EL (cell line): ENCODE measurements at regions not wholly inside any gene's neighbourhood (a gene's known extent, or its start where the extent isn't known, plus 50 kb on each side); places are given as distances from the start of the nearest gene placed in this dataset.
"Not testable (repeated sequence)": the region's sequence is repeated elsewhere in the genome, so short reads cannot be mapped to it uniquely, and the experiment has no call there.

Experiments
- DNase-seq: peaks from one replicate; pipeline ENCODE4 v3.0.0-alpha.2; 2016

DNA sequence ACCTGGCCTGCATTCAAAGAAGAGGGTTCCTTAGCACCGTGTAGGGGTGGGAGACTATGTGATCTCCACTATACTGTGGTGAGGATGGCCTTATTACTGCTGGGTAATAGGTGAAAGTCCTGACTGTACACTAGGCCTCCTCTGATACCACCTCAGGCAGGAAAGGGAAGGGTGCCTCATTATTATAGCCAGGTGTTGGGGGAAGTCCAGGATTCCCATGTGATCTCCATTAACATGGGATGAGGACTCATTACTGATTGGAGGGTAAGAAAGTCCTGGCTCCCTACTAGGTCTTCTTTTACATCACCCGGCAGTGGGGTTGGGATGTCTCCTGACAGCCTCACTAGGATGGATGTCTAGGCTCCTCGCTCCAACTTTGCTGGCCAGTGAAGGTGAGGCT is 252.1 kb downstream of the LRIG3 start:
- DNase-seq = no peak

DNA sequence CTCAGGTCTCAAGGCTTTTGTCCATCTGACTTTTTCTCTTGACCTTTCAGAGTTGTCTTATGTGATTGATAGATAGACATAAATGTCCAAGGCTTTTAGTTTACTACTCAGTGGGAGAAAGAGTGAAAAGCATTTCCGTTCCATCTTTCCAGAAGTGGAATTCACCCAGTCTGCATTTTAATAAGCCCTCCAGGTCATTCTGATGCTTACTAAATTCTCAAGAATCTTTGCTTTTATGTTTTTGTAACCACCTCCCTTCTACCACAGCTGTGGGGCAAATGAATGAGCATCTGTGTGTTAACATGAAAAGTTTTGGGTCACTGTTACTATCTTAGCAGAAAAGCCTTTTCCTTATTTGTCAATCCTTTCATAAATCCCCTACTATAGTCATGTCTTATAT is 251.4 kb downstream of the LRIG3 start:
- peak; percentile 80 for DNase-seq

DNA sequence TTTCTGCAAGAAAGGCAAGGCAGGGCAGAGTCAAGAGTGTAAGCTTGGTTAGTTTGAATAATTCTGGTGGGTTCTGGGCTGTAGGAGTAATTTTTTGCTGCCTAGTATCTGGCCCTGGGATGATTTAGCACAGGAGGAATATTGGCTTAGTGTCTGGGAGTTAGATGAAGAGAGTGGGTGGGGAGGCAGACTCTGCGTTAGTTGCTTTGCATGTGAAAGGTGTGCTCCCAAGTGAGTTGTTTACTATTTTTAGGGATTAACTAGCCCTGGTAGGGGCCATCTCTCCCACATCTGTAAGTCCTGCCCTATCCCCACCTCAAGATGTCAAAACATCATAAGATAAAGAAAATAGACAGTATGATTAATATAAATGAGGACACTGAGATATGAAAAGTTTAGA is 249.7 kb downstream of the LRIG3 start:
- no peak for DNase-seq

DNA sequence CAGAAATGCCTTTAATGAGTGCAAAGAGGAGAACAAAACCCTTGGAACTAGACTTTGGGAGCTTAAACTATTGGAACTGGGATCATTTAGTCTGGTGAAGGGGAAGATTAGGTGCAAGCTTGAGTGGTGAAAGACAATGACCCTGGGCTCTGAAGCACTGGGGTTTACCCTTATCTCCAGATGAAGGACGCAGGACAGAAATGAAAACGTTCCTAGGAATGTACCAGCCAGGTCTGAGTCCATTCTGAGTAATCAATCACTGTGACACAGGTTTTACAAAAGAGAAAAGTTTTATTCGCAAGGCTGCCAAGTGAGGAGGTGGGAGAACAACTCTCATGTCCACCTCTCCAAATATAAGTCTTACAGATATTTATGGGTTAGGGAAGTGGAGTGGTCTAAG is 249.1 kb downstream of the LRIG3 start:
- no peak for DNase-seq

DNA sequence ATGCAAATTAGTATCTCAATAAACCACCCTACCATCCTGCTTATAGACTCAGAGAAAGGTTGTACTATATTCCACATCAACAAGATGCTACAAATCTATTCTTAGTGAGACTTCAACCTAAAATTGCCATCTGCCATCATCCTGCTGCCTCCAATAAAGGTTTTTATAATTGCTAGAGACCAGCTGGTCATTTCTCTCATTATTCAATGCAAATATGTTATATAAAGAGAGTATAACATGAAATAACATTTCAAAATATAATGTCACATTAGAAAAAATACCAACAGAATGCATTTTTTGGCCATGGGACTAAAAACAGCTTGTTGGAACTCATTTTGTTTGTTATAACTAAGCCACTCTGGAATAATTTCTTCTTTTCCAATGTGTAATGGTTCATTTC is 247.3 kb downstream of the LRIG3 start:
- DNase-seq = no peak

DNA sequence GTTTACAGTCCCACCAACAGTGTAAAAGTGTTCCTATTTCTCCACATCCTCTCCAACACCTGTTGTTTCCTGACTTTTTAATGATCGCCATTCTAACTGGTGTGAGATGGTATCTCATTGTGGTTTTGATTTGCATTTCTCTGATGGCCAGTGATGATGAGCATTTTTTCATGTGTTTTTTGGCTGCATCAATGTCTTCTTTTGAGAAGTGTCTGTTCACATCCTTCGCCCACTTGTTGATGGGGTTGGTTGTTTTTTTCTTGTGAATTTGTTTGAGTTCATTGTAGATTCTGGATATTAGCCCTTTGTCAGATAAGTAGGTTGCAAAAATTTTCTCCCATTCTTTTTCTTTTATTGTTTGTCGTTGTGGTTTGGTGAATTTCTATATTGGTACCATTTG is 242.5 kb downstream of the LRIG3 start:
- not testable (repeated sequence) for DNase-seq

DNA sequence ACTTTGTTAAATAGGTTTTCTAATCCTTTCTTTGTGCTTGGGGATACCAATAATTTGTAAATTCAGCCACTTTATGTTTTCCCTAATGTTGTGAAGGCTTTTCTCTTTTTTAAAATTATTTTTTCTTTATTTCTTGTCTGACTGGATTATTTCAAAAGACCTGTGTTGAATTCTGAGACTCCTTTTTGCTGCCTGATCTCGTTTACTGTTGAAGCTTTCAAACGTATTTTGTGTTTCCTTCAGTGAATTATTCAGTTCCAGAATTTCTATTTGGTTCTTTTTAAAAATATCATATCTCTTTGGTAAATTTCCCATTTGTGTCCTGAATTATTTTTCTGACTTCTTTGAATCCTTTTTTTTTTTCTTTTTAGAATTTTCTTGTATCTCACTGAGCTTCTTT is 241.6 kb downstream of the LRIG3 start:
- DNase-seq = no peak

DNA sequence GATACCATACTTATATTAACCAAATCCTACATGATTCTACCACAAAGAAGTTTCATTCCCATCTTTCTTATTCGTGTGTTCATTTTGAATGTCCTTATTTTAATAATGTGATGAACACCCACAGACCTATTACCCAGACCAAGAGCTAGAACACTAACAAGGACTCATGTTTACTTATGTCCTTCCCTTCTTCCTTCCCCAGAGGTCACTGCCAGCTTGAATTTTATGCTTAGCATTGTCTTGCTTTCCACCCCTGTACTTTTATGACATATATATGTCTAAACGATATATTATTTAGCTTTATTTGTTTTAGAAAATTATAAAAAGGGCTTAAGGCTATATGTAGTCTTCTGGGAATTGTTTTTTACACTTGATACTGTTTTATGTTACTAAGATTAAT is 238.6 kb downstream of the LRIG3 start:
- no peak for DNase-seq

DNA sequence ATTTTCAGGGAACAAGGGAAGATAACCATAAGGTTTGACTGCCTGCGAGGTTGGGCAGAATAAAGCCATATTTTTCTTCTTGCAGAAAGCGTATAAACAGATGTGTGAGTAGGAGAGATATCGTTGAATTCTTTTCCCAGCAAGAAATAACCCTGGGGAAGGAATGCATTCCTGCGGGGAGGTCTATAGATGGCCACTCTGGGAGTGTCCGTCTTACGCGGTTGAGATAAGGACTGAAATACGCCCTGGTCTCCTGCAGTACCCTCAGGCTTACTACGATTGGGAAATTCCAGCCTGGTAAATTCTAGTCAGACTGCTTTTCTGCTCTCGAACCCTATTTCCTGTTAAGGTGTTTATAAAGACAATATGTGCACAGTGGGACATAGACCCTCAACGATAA is 225.0 kb downstream of the LRIG3 start:
- DNase-seq = no peak

DNA sequence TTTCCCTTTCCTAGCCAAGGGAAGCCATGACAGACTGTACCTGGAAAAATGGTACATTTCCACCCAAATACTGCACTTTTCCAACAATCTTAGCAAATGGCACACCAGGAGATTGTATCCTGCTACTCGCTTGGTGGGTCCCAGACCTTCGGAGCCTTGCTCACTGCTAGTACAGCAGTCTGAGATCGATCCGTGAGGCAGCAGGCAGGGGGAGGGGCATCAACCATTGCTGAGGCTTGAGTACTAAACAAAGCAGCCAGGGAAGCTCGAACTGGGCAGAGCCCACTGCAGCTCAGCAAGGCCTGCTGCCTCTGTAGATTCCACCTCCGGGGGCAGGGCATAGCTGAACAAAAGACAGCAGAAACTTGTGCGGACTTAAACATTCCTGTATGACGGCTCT is 218.8 kb downstream of the LRIG3 start:
- DNase-seq = no peak

DNA sequence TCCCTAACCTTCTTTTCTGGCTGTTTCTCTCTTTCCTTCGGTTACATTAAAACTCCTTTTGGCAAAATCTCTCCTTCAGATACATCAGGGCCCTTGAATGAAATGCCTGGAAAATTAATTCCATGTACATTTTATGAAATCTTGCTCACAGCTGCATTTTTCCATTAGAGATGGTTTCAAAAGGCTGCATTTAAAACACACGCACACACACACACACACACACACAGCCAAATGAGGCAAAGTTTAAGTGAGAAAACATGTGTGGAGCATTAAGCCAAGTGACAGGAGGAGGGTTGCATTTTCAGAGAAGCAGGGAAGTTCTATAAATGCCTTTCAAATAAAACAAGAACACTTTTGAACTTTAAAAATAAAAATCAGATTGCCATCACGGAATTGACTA is 216.4 kb downstream of the LRIG3 start:
- no peak for DNase-seq

DNA sequence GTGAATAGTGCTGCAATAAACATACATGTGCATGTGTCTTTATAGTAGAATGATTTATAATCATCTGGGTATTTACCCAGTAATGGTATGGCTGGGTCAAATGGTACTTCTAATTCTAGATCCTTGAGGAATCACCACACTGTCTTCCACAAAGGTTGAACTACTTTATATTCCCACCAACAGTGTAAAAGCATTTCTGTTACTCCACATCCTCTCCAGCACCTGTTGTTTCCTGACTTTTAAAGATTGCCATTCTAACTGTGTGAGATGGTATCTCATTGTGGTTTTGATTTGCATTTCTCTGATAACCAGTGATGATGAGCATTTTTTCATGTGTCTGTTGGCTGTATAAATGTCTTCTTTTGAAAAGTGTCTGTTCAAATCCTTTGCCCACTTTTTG is 215.5 kb downstream of the LRIG3 start:
- DNase-seq = not testable (repeated sequence)

DNA sequence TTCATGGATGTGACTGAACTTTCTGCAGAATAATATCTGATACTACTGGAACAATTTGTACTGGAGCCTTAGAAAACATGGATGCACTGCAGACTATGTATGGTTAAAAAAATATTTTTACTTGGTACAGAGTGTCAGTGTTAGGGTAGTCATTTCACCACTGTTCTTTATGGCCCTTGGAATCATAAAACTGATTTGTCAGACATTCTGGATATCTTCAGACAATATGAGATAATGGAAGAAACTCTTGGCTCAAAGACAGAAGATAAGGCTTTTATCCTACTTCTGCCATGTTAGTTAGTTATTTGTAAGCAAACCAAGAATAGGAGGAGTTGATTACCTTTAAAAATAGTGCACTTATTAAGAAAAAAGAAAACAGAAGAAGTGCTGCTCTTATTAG is 209.4 kb downstream of the LRIG3 start:
- no peak for DNase-seq

DNA sequence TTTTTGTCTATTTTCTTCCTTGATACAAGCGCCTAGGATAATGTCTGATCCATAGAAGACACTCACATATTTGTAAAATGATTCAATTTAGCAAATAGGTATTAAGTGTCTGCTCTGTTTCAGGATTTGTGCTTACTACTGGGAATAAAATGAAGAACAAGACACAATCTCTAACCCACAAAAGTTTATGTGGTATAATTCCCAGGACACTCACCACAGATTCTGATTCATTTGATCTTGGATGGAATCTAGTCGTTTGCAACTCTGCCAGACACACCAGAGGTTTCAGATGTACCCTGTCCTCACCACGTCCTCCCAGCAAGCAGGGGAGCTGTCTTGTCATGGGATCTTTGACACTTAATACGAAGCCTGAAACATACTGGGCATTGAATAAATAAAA is 208.3 kb downstream of the LRIG3 start:
- peak; percentile 49 for DNase-seq

DNA sequence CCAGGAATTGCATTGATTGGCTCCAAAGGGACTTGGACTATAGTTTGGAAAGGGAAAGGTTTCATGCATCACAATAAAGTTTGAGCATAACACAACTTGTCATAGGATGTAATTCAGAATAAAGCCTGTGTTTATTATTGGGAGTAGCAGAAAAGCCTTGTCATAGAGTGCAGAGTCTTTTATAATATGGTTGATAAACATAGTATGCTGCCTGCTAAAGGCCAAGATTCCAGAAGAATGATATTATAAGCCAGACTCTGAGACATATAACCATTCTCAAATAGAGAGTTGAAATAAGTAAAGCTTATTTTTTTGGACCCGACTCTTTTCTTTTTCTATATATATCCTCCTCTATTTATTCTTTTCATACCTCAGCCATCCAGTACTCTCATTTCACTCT is 207.3 kb downstream of the LRIG3 start:
- DNase-seq = no peak

DNA sequence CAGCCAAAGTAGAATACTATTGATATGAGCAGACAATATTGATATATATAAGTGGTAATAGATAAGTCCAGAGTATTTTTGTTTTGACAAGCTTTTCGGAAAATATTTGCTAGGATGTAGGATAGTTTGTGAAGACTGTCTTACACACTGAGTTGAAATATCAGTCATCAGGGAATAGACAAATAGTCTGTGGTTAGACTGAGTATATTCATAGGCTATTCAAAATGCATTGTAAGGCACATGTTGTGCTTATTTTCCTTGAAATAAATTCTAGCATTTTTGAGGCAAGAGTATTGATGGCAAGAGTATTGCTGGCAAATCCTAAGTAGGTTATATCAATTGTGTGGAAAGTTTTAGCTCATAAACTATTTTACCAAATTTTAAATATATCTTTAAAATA is 201.1 kb downstream of the LRIG3 start:
- no peak for DNase-seq

DNA sequence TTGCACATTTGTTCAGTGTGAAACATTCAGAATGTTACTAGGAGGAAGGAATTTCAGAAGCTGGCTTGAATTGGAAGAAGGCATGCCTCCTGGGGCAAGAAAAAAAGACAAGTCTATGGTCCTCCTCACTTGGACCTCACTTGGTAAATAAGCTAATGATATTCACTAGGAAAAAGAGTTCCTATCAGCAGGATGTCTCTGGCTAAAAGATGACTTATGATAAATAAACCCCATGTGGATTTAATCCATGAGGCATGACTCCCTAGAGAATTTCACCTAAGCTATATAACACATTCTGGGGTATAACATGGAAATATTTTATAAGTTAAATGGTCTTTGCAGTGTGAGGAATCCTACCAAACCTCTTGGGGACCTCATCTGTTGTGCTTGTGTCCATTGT is 199.9 kb downstream of the LRIG3 start:
- DNase-seq = no peak

DNA sequence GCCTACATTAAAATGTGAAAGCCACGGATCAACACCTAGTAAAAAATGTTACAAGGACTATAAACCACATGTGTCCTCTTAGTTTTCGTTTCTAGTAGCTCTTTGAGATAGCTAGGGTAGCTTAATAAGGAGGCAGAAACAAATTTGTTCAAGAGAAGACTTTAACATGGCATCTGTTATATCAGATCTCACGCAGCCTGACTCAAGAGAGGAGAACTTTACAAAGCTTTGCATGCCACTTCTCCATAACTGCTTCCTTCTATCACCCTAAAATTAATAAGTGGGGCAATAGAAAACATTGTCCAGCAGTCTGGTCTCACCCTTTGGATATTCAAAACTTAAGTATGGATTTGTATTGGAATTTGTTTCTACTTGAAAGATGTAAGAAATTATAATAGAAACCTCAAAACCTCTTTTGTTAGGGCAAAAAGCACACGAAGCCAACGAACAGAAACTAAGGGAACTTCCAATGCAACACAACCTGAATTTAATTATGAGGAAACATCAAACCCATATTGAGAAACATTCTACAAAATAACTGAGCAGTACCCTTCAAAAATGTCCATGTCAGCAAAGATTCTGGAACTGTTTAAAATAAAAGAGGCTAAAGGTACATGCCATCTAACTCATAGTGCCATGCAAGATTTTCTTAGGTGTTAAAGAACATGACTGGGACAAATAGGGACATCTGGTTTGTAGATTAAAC is 194.8 kb downstream of the LRIG3 start:
- no peak for DNase-seq

DNA sequence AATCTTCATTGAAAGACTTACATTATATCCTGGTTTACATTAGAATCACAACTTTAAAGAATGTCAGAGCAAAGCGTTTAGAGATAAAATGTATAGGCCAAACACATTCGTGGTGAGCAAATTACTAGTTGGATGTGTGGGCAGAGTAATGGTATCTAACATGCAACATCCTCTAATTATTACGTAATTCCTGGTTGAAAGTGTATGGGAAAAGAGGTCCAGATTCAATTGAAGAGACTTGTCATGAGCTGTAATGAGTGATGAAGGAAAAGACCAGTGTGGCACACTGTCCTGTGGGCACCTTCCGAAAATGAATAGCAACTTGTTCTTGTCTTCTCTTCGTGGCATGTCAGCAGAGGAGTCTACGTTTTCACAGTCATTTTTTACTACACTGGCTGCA is 192.8 kb downstream of the LRIG3 start:
- DNase-seq = peak; percentile 23

DNA sequence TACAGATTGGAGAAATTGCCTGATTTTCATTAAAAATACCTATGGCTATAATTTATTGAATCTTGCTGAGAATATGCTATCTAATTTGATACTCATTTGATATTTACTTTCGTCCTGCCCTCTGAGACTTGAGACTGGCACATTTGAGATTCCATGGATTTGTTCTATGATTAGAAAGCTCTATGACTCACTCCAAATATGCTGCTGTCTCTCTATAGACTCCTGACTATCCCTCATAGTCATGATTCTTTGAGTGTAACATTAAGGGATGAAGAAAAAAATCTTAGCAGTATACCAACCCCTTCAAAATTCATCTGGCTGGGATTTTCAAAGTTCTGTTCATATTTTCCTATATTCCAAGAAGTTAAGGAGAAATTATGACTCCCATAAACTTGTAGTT is 191.9 kb downstream of the LRIG3 start:
- DNase-seq = peak; percentile 44

DNA sequence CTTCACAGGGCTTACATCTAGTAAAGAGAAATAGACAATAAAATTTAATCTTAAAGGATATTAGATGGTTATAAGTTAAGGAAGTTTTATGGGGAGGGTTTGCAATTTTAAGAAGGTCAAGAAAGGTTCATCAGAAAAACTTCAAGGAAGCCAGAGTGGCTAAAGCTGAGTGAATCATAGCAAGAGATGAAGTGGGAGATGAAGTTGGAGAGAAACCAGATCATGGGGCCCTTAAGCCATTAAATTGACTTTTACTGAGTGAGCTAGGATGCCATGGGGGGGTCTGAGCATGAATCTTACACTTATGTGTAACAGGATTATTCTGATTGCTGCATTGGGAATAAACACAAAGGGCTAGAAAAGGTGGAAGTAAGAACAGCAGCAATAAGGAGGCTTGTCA is 189.2 kb downstream of the LRIG3 start:
- DNase-seq = no peak

DNA sequence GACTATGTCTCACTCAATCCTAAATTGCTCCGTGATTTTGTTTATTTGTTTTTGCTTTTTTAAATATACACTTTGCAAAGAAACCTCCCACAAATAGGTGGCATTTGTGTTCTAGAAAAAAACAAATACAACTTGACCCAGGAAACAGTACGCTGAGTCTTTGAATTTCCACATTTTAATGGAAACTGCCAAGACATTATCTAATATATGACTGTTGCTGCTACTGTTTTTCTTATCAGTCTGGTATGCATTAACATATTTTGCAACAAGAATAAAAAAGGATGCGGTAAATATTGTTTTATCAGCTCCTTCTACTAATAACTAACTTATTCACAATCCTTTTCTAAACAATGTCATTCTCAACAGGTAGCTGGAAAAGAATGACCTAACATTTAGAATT is 187.4 kb downstream of the LRIG3 start:
- DNase-seq = no peak

DNA sequence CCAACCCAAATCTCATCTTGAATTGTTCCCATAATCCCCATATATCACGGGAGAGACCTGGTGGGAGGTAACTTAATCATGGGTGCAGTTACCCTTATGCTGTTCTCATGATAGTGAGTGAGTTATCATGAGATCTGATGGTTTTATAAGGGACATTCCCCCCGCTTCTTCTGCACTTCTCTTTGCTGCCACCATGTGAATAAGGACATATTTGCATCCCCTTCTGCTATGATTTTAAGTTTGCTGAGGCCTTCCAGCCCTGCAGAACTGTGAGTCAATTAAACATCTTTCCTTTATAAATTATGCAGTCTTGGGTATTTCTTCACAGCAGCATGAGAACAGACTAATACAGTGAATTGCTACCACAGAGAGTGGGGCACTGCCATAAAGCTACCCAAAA is 179.1 kb downstream of the LRIG3 start:
- no peak for DNase-seq

DNA sequence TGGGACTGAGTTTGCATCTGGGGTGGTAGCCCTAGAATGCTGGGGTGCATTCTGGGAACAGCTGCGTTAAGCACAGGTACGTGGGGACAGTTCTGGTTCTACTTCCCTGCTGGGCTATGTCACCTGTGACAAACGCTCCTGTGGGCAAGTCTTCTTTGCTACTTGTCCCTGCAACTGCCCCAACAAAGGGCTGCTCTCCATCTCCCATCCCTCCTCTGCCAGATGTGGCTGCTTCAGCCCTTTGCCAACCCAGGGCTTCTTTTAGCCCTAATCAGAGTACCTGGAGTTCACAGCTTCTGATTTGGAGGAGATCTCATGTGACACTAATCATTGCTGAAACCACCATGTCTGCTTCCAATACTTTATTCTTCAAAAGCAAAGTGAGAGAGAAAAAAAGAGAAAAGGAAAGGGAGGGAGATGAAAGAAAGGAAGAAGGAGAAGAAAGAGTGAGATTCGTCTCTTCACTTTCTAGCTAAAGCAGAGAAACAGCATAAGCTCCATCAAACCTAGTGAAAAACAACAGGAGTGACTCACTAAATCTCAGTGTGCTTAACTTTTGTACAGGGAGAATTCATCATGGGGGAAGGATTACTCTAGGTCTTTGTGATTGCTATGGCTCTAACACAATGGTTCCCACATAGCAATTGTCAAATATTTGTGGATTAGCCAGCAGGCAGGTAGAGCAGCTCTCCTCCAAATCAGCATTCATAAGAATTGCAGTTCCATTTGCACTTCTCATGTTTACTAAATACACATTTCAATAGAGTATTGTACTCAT is 174.8 kb downstream of the LRIG3 start:
- DNase-seq = no peak

DNA sequence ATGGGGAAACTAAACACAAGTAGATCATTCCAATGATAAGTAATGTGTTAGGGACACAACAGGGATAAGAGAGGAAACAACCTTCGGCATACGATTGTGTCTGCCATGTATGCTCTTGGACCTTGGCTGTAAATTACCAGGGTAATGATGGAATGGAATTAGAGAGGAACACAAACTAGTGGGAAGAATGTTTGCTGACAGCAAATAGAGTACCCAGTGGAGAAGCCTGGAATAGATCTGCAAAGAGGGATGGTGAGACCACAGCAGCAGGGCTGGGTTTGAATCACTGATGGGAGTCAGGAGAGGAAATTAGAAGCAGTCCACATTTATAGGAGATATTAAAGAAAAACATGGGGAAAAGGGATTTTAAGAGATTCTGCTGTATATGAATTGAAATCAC is 172.8 kb downstream of the LRIG3 start:
- no peak for DNase-seq
